Loucy (cell line): ENCODE measurements at regions not wholly inside any gene's neighbourhood (a gene's known extent, or its start where the extent isn't known, plus 50 kb on each side); places are given as distances from the start of the nearest gene placed in this dataset.

Source experiments
- H2AFZ ChIP-seq: fragments of 200-600 bp; sonication (generic); 2 replicates; pipeline ENCODE4 v1.6.0; 2016; ENCODE audit warnings: antibody characterized with exemption, mild to moderate bottlenecking, low read length, moderate library complexity
- H3F3A ChIP-seq: fragments of 200-600 bp; 2 replicates; pipeline ENCODE4 v1.6.0; 2016; ENCODE audit warnings: antibody characterized with exemption, low read depth, mild to moderate bottlenecking
- H3K27me3 ChIP-seq: fragments of 200-600 bp; sonication (generic); 2 replicates; pipeline ENCODE4 v1.6.1; 2014; ENCODE audit warnings: low read length, mild to moderate bottlenecking; ENCODE audit not compliant: insufficient read depth, poor library complexity, severe bottlenecking
- H3K36me3 ChIP-seq: fragments of 200-600 bp; sonication (generic); 2 replicates; pipeline ENCODE4 v1.6.1; 2016; ENCODE audit warnings: low read length; ENCODE audit not compliant: insufficient read depth
- H3K4me1 ChIP-seq: fragments of 200-600 bp; sonication (generic); 2 replicates; pipeline ENCODE4 v1.5.1; 2014; ENCODE audit warnings: low read length, mild to moderate bottlenecking; ENCODE audit not compliant: insufficient read depth, poor library complexity, severe bottlenecking
- H3K4me2 ChIP-seq: fragments of 200-600 bp; sonication (generic); 2 replicates; pipeline ENCODE4 v1.6.0; 2014; ENCODE audit warnings: antibody characterized with exemption, low read length, low read depth, mild to moderate bottlenecking; ENCODE audit not compliant: poor library complexity, severe bottlenecking
- H3K4me3 ChIP-seq: fragments of 200-600 bp; sonication (generic); 2 replicates; pipeline ENCODE4 v1.5.1; 2014; ENCODE audit warnings: low read length, mild to moderate bottlenecking, mixed read lengths; ENCODE audit not compliant: poor library complexity, severe bottlenecking
- H3K79me2 ChIP-seq: fragments of 200-600 bp; sonication (generic); 2 replicates; pipeline ENCODE4 v1.6.1; 2014; ENCODE audit warnings: low read length; ENCODE audit not compliant: insufficient read depth
- H3K9ac ChIP-seq: fragments of 200-600 bp; sonication (generic); 2 replicates; pipeline ENCODE4 v1.6.0; 2014; ENCODE audit warnings: mild to moderate bottlenecking, low read depth, low read length, moderate library complexity; ENCODE audit not compliant: poor library complexity, severe bottlenecking
- H3K9me2 ChIP-seq: fragments of 200-600 bp; sonication (generic); replicated peaks from 2 replicates; pipeline ENCODE4 v1.6.1; 2016; ENCODE audit warnings: low read depth, low read length, mixed read lengths
- H3K9me3 ChIP-seq: fragments of 200-600 bp; sonication (generic); 2 replicates; pipeline ENCODE4 v1.6.1; 2014; ENCODE audit warnings: mild to moderate bottlenecking, antibody characterized with exemption, low read length, low read depth; ENCODE audit not compliant: insufficient read depth
- H4K20me1 ChIP-seq: fragments of 200-600 bp; sonication (generic); 2 replicates; pipeline ENCODE4 v1.6.0; 2014; ENCODE audit warnings: antibody characterized with exemption, low read length, mild to moderate bottlenecking; ENCODE audit not compliant: insufficient read depth, poor library complexity, severe bottlenecking
- CTCF ChIP-seq: fragments of 200-600 bp; sonication (generic); conservative IDR thresholded peaks from 2 replicates; pipeline ENCODE4 v1.5.1; 2014; ENCODE audit warnings: mild to moderate bottlenecking, antibody characterized with exemption, low read length
- EZH2phosphoT487 ChIP-seq: fragments of 200-600 bp; IDR thresholded peaks from 2 replicates; pipeline ENCODE4 v1.6.1; 2018; ENCODE audit warnings: antibody characterized with exemption, mild to moderate bottlenecking, moderate library complexity, borderline replicate concordance

GRCh38 chr1:187958207-187958606 is 1129.5 kb downstream of the PLA2G4A start:
- Histone ChIP-seq H4K20me1 (no peaks in the 10 kb centered on the region), H3K4me3 (no peak overlapping the region), H3K36me3 (no peaks in the 10 kb centered on the region), H3K4me1 (no peaks in the 10 kb centered on the region), H3K9me2 (no peaks in the 10 kb centered on the region), H3K27me3 (no peaks in the 10 kb centered on the region), H3K9ac (no peak overlapping the region), H3K79me2 (no peaks in the 10 kb centered on the region), H3K4me2 (no peak overlapping the region), H3K9me3 (no peaks in the 10 kb centered on the region), H3F3A (no peaks in the 10 kb centered on the region), H2AFZ (no peak overlapping the region)
- TF ChIP-seq EZH2phosphoT487: no peak

GRCh38 chr1:187959062-187959461 is 1130.3 kb downstream of the PLA2G4A start:
- no peaks in the 10 kb centered on the region for H3K27me3 ChIP-seq
- H3K9me2 ChIP-seq: no peaks in the 10 kb centered on the region
- no peaks in the 10 kb centered on the region for H3K9me3 ChIP-seq
- no peaks in the 10 kb centered on the region for H3F3A ChIP-seq
- no peaks in the 10 kb centered on the region for H4K20me1 ChIP-seq
- TF ChIP-seq CTCF: no peak
- no peak for TF ChIP-seq EZH2phosphoT487
- no peak overlapping the region for H3K4me3 ChIP-seq
- H3K79me2 ChIP-seq: no peaks in the 10 kb centered on the region
- no peaks in the 10 kb centered on the region for H3K4me1 ChIP-seq
- H3K4me2 ChIP-seq: no peak overlapping the region
- no peaks in the 10 kb centered on the region for H3K36me3 ChIP-seq
- H3K9ac ChIP-seq: no peak overlapping the region
- H2AFZ ChIP-seq: no peak overlapping the region

GRCh38 chr1:187960125-187960638 is 1131.4 kb downstream of the PLA2G4A start:
- TF ChIP-seq CTCF (no peak), EZH2phosphoT487 (no peak)
- H3K4me1 ChIP-seq: no peaks in the 10 kb centered on the region
- no peaks in the 10 kb centered on the region for H3K9me2 ChIP-seq
- no peaks in the 10 kb centered on the region for H3K79me2 ChIP-seq
- H3K9ac ChIP-seq: no peak overlapping the region
- H2AFZ ChIP-seq: no peak overlapping the region
- no peaks in the 10 kb centered on the region for H3K36me3 ChIP-seq
- no peak overlapping the region for H3K4me3 ChIP-seq
- H3K27me3 ChIP-seq: no peaks in the 10 kb centered on the region
- no peaks in the 10 kb centered on the region for H4K20me1 ChIP-seq
- no peak overlapping the region for H3K4me2 ChIP-seq
- H3F3A ChIP-seq: no peaks in the 10 kb centered on the region
- H3K9me3 ChIP-seq: no peaks in the 10 kb centered on the region

GRCh38 chr1:187961895-187962294 is 1133.1 kb downstream of the PLA2G4A start:
- Histone ChIP-seq H3K79me2 (no peaks in the 10 kb centered on the region), H3K9ac (no peak overlapping the region), H4K20me1 (no peaks in the 10 kb centered on the region), H3K9me3 (no peaks in the 10 kb centered on the region), H3K36me3 (no peaks in the 10 kb centered on the region), H3F3A (no peaks in the 10 kb centered on the region), H3K4me1 (no peaks in the 10 kb centered on the region), H3K4me2 (no peak overlapping the region), H3K9me2 (no peaks in the 10 kb centered on the region), H2AFZ (no peak overlapping the region), H3K4me3 (no peak overlapping the region), H3K27me3 (no peaks in the 10 kb centered on the region)
- no peak for TF ChIP-seq EZH2phosphoT487
- TF ChIP-seq CTCF: no peak
